ENCODE measurements at regions not wholly inside any gene's neighbourhood (a gene's known extent, or its start where the extent isn't known, plus 50 kb on each side); places are given as distances from the start of the nearest gene placed in this dataset.

DNA sequence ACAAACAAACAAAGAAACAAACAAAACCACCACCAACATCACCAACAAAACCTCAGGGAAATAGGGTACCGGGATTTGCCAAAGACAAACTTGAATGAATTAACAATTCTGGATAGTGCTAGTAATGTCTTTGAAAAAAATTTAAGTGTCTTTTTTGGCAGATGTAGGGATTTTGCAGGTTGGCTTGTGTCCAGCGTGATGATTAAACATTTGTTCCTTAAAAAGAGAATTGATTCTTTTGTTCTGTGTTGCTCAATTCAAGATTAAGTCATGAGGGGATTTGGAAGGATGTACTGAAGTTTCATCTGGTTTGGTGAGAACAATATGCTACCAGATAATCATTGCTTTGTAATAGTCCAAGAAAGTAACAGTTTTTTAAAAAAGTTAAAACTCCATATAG lies 125.1 kb upstream of the HS3ST5 start:
- POLR2A ChIA-PET = no interaction called here
- WGBS (ENCODE audit: low lambda C conversion rate) = 52% methylated on average over 2 of the region's 2 CpGs
- CTCF ChIA-PET = no interaction called here

DNA sequence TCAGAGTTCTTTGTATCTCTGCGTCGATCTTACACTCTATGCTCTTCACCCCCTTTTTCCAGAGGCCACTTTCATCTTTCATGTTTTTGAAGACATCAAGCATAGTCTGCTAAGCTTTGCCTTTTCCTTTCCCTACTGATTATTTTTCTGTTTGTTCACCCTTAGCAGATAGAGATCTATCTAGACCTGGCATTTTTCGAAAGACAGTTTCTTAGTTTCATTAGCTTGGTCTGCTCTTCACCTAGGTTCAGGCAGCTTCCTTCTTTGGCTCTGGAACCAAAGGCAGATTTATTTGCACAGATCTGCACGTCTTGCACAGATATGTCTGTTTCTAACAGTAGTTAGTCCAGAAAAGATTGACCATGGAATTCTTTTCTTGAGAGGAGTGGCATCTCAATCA lies 122.7 kb upstream of the HS3ST5 start:
- Histone ChIP-seq H3K27ac (ENCODE audit: low read depth in 2 of 2, low read length in 1 of 2) (no peak overlapping the region), H3K36me3 (replicated peaks in 1 of 2; ENCODE audit: control insufficient read depth in 1 of 2, insufficient read depth in 2 of 2, low read length in 1 of 2) (no peaks in the 10 kb centered on the region), H3K4me2 (no peak overlapping the region), H3K27me3 (ENCODE audit: insufficient read depth) (no peaks in the 10 kb centered on the region), H3K9ac (no peak overlapping the region), H3F3A (replicated peaks; ENCODE audit: insufficient read depth) (no peaks in the 10 kb centered on the region), H3K79me2 (ENCODE audit: insufficient read depth) (no peaks in the 10 kb centered on the region), H3K4me1 (ENCODE audit: control insufficient read depth in 1 of 2, insufficient read depth in 2 of 2, low read depth in 1 of 2, low read length in 1 of 2) (no peaks in the 10 kb centered on the region), H3K9me3 (no peaks in the 10 kb centered on the region), H3K4me3 (ENCODE audit: low read depth in 2 of 2, low read length in 1 of 2) (no peak overlapping the region), H4K20me1 (ENCODE audit: insufficient read depth) (no peaks in the 10 kb centered on the region), H2AFZ (ENCODE audit: low read depth) (no peak overlapping the region), H3K9me2 (no peaks in the 10 kb centered on the region)
- 35% methylated on average over 4 of the region's 4 CpGs for WGBS (ENCODE audit: low lambda C conversion rate)
- DNase-seq = no peak
- POLR2A ChIA-PET = no interaction called here
- CTCF ChIA-PET = interaction anchor here (1.0 kb wide), 1 partner anchor 10 kb away, joined by 3 read pairs; no protein-coding TSS in a partner anchor
- TF ChIP-seq TEAD4 (IDR thresholded peaks at IDR 0.05; ENCODE audit: borderline replicate concordance, insufficient read depth) = no peak
- no peak for TF ChIP-seq EP300 (IDR thresholded peaks at IDR 0.05; ENCODE audit: borderline replicate concordance in 1 of 2, low read depth in 1 of 2, low read length in 1 of 2)
- TF ChIP-seq RXRA (IDR thresholded peaks at IDR 0.05; ENCODE audit: borderline replicate concordance, low read depth) = no peak
- TF ChIP-seq FOXJ3 (CRISPR knock-in tag; IDR thresholded peaks at IDR 0.05) = no peak
- TF ChIP-seq GABPA (IDR thresholded peaks at IDR 0.05; ENCODE audit: low read depth) = no peak

More for the DNA sequence above, 125.1 kb upstream of the HS3ST5 start:
- no peak for TF ChIP-seq CHD2 (IDR thresholded peaks at IDR 0.05; ENCODE audit: low read length, partially characterized antibody)
- TF ChIP-seq GABPA (IDR thresholded peaks at IDR 0.05; ENCODE audit: low read depth) = no peak
- TF ChIP-seq SIN3A (IDR thresholded peaks at IDR 0.05; ENCODE audit: borderline replicate concordance, low read depth, low read length) = no peak
- no peaks in the 10 kb centered on the region for H3K79me2 ChIP-seq (ENCODE audit: insufficient read depth)
- H3K27ac ChIP-seq (ENCODE audit: low read depth in 2 of 2, low read length in 1 of 2) = no peak overlapping the region
- DNase-seq = no peak
- no peaks in the 10 kb centered on the region for H3K36me3 ChIP-seq (replicated peaks in 1 of 2; ENCODE audit: control insufficient read depth in 1 of 2, insufficient read depth in 2 of 2, low read length in 1 of 2)
- no peaks in the 10 kb centered on the region for H3K9me3 ChIP-seq
- no peaks in the 10 kb centered on the region for H4K20me1 ChIP-seq (ENCODE audit: insufficient read depth)
- H3K9me2 ChIP-seq = no peaks in the 10 kb centered on the region
- no peaks in the 10 kb centered on the region for H3K27me3 ChIP-seq (ENCODE audit: insufficient read depth)
- no peak overlapping the region for H2AFZ ChIP-seq (ENCODE audit: low read depth)
- H3K4me2 ChIP-seq = no peak overlapping the region
- H3K4me1 ChIP-seq (ENCODE audit: control insufficient read depth in 1 of 2, insufficient read depth in 2 of 2, low read depth in 1 of 2, low read length in 1 of 2) = no peaks in the 10 kb centered on the region
- H3K4me3 ChIP-seq (ENCODE audit: low read depth in 2 of 2, low read length in 1 of 2) = no peak overlapping the region
- H3K9ac ChIP-seq = no peak overlapping the region
- H3F3A ChIP-seq (replicated peaks; ENCODE audit: insufficient read depth) = no peaks in the 10 kb centered on the region

DNA sequence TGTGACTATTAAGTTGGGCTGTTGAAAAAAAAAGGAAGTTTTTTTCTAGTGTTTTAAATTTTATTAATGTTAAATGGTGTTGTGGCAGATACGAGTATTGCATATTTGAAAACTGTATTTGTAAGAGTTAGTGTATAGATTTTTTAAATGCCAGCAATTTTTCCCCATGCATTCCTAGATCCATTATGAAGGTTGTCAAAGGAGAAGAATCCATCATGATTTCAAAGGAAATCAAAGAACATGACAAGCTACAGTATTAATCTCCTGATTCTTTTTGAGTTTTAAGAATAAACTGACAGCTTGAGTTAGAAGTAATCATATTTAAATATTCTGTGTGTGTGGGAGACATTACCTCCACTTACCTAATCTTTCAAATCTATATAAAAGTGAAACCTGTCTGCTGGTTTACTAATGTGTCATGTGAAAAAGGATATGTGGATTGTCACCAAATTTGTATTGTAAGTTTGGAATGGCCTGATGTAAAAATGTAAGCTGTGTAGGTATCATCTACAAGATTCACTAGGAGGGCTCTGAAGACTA lies 111.0 kb upstream of the HS3ST5 start:
- H3K79me2 ChIP-seq (ENCODE audit: insufficient read depth) = no peaks in the 10 kb centered on the region
- no peak for DNase-seq
- no peaks in the 10 kb centered on the region for H3K36me3 ChIP-seq (replicated peaks in 1 of 2; ENCODE audit: control insufficient read depth in 1 of 2, insufficient read depth in 2 of 2, low read length in 1 of 2)
- H3K4me3 ChIP-seq (ENCODE audit: low read depth in 2 of 2, low read length in 1 of 2) = no peak overlapping the region
- no peak overlapping the region for H2AFZ ChIP-seq (ENCODE audit: low read depth)
- no peaks in the 10 kb centered on the region for H3K9me3 ChIP-seq
- CTCF ChIA-PET = no interaction called here
- no peaks in the 10 kb centered on the region for H3K27me3 ChIP-seq (ENCODE audit: insufficient read depth)
- H3K27ac ChIP-seq (ENCODE audit: low read depth in 2 of 2, low read length in 1 of 2) = no peak overlapping the region
- no peaks in the 10 kb centered on the region for H3K4me1 ChIP-seq (ENCODE audit: control insufficient read depth in 1 of 2, insufficient read depth in 2 of 2, low read depth in 1 of 2, low read length in 1 of 2)
- POLR2A ChIA-PET = no interaction called here
- 53% methylated on average over 1 of the region's 1 CpG for WGBS (ENCODE audit: low lambda C conversion rate)
- no peak overlapping the region for H3K9ac ChIP-seq
- H3K4me2 ChIP-seq = no peak overlapping the region
- no peaks in the 10 kb centered on the region for H3F3A ChIP-seq (replicated peaks; ENCODE audit: insufficient read depth)
- no peaks in the 10 kb centered on the region for H3K9me2 ChIP-seq
- H4K20me1 ChIP-seq (ENCODE audit: insufficient read depth) = no peaks in the 10 kb centered on the region
- TF ChIP-seq GABPA (IDR thresholded peaks at IDR 0.05; ENCODE audit: low read depth) (no peak), MXI1 (IDR thresholded peaks at IDR 0.05; ENCODE audit: low read depth, low read length) (no peak), TAF1 (IDR thresholded peaks at IDR 0.05; ENCODE audit: borderline replicate concordance, low read depth, low read length) (no peak), NRF1 (IDR thresholded peaks at IDR 0.05; ENCODE audit: low read depth, low read length) (no peak), CHD2 (IDR thresholded peaks at IDR 0.05; ENCODE audit: low read length, partially characterized antibody) (no peak), MEF2A (IDR thresholded peaks at IDR 0.05; ENCODE audit: borderline replicate concordance, low read depth) (no peak), POLR2AphosphoS5 (IDR thresholded peaks at IDR 0.05; ENCODE audit: low read depth, low read length) (no peak), TCF12 (IDR thresholded peaks at IDR 0.05) (no peak), EP300 (IDR thresholded peaks at IDR 0.05; ENCODE audit: borderline replicate concordance in 1 of 2, low read depth in 1 of 2, low read length in 1 of 2) (no peak), EZH2phosphoT487 (IDR thresholded peaks at IDR 0.05; ENCODE audit: borderline replicate concordance, low read depth) (no peak), TEAD4 (IDR thresholded peaks at IDR 0.05; ENCODE audit: borderline replicate concordance, insufficient read depth) (no peak), FOXM1 (IDR thresholded peaks at IDR 0.05; ENCODE audit: low read depth) (no peak), FOSL2 (IDR thresholded peaks at IDR 0.05; ENCODE audit: borderline replicate concordance, low read depth) (no peak)
- TF ChIP-seq, protein P1, sequence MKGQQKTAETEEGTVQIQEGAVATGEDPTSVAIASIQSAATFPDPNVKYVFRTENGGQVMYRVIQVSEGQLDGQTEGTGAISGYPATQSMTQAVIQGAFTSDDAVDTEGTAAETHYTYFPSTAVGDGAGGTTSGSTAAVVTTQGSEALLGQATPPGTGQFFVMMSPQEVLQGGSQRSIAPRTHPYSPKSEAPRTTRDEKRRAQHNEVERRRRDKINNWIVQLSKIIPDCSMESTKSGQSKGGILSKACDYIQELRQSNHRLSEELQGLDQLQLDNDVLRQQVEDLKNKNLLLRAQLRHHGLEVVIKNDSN (IDR thresholded peaks at IDR 0.05; ENCODE audit: borderline replicate concordance, low read depth) = no peak
- TF ChIP-seq, protein P2, sequence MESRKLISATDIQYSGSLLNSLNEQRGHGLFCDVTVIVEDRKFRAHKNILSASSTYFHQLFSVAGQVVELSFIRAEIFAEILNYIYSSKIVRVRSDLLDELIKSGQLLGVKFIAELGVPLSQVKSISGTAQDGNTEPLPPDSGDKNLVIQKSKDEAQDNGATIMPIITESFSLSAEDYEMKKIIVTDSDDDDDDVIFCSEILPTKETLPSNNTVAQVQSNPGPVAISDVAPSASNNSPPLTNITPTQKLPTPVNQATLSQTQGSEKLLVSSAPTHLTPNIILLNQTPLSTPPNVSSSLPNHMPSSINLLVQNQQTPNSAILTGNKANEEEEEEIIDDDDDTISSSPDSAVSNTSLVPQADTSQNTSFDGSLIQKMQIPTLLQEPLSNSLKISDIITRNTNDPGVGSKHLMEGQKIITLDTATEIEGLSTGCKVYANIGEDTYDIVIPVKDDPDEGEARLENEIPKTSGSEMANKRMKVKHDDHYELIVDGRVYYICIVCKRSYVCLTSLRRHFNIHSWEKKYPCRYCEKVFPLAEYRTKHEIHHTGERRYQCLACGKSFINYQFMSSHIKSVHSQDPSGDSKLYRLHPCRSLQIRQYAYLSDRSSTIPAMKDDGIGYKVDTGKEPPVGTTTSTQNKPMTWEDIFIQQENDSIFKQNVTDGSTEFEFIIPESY (IDR thresholded peaks at IDR 0.05; ENCODE audit: borderline replicate concordance, low read depth) = no peak
- TF ChIP-seq, protein P3, sequence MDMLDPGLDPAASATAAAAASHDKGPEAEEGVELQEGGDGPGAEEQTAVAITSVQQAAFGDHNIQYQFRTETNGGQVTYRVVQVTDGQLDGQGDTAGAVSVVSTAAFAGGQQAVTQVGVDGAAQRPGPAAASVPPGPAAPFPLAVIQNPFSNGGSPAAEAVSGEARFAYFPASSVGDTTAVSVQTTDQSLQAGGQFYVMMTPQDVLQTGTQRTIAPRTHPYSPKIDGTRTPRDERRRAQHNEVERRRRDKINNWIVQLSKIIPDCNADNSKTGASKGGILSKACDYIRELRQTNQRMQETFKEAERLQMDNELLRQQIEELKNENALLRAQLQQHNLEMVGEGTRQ (IDR thresholded peaks at IDR 0.05; ENCODE audit: borderline replicate concordance, low read depth, low read length) = no peak

All from SK-N-SH (cell line).